ENCODE measurements at regions not wholly inside any gene's neighbourhood (a gene's known extent, or its start where the extent isn't known, plus 50 kb on each side); places are given as distances from the start of the nearest gene placed in this dataset.

DNA sequence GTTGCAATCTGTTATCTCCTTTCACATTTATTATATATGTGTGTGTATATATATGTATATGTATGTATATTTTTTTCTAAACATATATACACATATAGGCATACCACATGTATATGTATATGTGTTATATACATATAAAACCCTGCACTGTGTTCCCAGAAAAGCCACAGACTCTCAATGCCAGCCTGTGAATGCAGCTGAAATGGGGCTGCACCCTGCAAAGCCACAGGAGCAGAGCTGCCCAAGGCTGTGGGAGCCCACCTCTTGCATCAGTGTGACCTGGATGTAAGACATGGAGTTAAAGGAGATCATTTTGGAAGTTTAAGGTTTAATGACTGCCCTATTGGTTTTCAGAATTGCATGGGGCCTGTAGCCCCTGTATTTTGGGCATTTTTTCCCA is 762.3 kb upstream of the ARPP21 start:
- H3K36me3 Mint-ChIP-seq (ENCODE audit: low read depth): no peaks in the 10 kb centered on the region
- TF ChIP-seq, protein P1, sequence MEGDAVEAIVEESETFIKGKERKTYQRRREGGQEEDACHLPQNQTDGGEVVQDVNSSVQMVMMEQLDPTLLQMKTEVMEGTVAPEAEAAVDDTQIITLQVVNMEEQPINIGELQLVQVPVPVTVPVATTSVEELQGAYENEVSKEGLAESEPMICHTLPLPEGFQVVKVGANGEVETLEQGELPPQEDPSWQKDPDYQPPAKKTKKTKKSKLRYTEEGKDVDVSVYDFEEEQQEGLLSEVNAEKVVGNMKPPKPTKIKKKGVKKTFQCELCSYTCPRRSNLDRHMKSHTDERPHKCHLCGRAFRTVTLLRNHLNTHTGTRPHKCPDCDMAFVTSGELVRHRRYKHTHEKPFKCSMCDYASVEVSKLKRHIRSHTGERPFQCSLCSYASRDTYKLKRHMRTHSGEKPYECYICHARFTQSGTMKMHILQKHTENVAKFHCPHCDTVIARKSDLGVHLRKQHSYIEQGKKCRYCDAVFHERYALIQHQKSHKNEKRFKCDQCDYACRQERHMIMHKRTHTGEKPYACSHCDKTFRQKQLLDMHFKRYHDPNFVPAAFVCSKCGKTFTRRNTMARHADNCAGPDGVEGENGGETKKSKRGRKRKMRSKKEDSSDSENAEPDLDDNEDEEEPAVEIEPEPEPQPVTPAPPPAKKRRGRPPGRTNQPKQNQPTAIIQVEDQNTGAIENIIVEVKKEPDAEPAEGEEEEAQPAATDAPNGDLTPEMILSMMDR (IDR thresholded peaks at IDR 0.05): no peak

DNA sequence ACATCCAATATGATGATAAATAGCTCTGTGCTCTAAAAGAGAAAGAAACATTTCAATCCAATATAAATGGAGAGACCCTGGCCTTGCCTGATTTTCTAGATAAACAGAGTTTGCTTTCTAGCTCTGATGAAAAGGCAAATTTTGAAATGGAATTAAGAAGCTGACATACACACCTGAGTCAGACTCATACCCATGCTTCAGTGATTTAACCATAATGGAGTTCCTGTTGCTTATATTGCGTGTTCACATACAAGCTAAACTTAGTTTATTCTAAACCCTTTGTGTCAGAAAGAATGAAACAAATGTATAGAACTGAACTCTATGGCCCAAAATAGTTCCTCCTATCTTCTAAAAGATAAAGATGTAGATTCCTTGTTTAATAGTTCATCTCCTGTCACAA is 760.8 kb upstream of the ARPP21 start:
- Mint-ChIP-seq H3K9me3 (no peaks in the 10 kb centered on the region), H3K4me1 (no peaks in the 10 kb centered on the region), H3K4me3 (no peak overlapping the region), H3K27ac (no peak overlapping the region), H3K36me3 (ENCODE audit: low read depth) (no peaks in the 10 kb centered on the region), H3K27me3 (no peaks in the 10 kb centered on the region)
- TF ChIP-seq, protein P1 (IDR thresholded peaks at IDR 0.05): no peak
- intact Hi-C loops (cut with micrococcal nuclease): no loop called here
- DNase-seq (no peak), ATAC-seq (ENCODE audit: low read depth) (no peak)
- POLR2A ChIA-PET: no interaction called here
- CTCF ChIA-PET: no interaction called here

More for the DNA sequence above, 762.3 kb upstream of the ARPP21 start:
- CTCF ChIA-PET: no interaction called here
- intact Hi-C loops (cut with micrococcal nuclease): no loop called here
- Mint-ChIP-seq H3K27ac (no peak overlapping the region), H3K27me3 (no peaks in the 10 kb centered on the region), H3K4me1 (no peaks in the 10 kb centered on the region), H3K4me3 (no peak overlapping the region), H3K9me3 (no peaks in the 10 kb centered on the region)
- POLR2A ChIA-PET: no interaction called here
- no peak for ATAC-seq (ENCODE audit: low read depth)
- no peak for DNase-seq

DNA sequence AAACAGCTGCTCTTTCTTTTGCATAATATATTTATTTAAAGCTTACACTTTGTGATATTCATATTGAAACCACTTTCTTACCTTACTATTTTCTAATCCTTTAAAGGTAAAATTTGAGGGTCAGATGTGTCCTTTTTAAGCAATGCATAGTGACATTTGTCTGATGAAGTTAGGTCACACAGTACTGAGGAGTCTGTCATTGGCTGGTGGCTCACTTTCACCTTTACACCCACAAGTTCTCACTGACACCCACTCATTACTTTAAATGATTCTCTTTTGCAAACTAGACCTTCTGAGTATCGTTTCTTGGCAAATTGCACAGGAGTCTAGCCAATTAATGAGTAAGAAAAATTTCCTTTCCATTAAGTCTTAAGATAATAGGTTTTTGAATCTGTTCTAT is 758.3 kb upstream of the ARPP21 start:
- Mint-ChIP-seq H3K27me3 (no peaks in the 10 kb centered on the region), H3K9me3 (no peaks in the 10 kb centered on the region), H3K4me3 (no peak overlapping the region), H3K27ac (no peak overlapping the region), H3K4me1 (no peaks in the 10 kb centered on the region), H3K36me3 (ENCODE audit: low read depth) (no peaks in the 10 kb centered on the region)
- CTCF ChIA-PET: no interaction called here
- TF ChIP-seq, protein P1 (IDR thresholded peaks at IDR 0.05): no peak
- no peak for ATAC-seq (ENCODE audit: low read depth)
- no peak for DNase-seq
- intact Hi-C loops (cut with micrococcal nuclease): loop anchor here (10.0 kb wide), 1 partner anchor 1024 kb away; no protein-coding TSS in a partner anchor
- POLR2A ChIA-PET: no interaction called here

DNA sequence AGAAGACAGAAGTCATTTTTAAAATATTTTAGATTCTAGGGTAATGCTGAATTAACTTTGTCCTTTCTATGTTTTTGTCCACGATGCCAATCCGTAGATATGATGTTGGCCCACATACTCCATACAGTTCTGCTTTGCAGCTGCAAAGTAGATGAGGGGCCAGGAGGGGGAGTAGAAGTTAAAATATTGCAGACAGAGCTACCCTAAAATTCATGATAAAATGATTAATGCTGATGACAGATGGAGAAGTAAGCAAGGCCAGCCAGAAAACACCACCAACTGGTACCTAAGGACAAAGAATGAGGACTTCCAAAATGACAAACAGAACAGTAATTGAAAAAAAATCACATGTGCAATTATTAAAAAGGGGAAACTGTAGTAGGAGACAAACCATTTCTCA is 756.6 kb upstream of the ARPP21 start:
- ATAC-seq (ENCODE audit: low read depth) (no peak), DNase-seq (no peak)
- CTCF ChIA-PET: no interaction called here
- TF ChIP-seq, protein P1 (IDR thresholded peaks at IDR 0.05): no peak
- POLR2A ChIA-PET: no interaction called here
- Mint-ChIP-seq H3K4me1 (no peaks in the 10 kb centered on the region), H3K9me3 (no peaks in the 10 kb centered on the region), H3K4me3 (no peak overlapping the region), H3K27me3 (no peaks in the 10 kb centered on the region), H3K36me3 (ENCODE audit: low read depth) (no peaks in the 10 kb centered on the region), H3K27ac (no peak overlapping the region)
- intact Hi-C loops (cut with micrococcal nuclease): loop anchor here (10.0 kb wide), 1 partner anchor 1022 kb away; no protein-coding TSS in a partner anchor

DNA sequence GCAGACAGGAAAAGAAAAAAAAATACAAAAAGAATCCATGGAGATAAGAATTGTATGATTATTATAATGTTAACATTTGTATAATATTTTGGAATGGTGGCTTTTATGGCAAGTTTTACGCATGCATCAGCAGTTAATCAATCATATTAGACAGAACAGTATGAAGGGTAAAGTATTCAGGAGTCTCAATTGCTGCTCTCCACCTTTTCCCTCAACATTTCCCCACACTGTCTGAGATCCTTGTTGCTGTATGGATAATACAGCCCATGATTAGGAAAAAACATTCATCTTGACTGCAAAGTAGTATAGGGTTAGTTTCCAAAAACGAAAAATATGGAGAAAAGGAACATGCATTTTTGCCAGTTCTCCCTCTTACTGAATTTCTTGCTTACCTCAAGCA is 755.3 kb upstream of the ARPP21 start:
- ChIA-PET POLR2A (no interaction called here), CTCF (no interaction called here)
- Mint-ChIP-seq H3K4me1 (no peaks in the 10 kb centered on the region), H3K9me3 (no peaks in the 10 kb centered on the region), H3K36me3 (ENCODE audit: low read depth) (no peaks in the 10 kb centered on the region), H3K4me3 (no peak overlapping the region), H3K27me3 (no peaks in the 10 kb centered on the region), H3K27ac (no peak overlapping the region)
- intact Hi-C loops (cut with micrococcal nuclease): loop anchor here (10.0 kb wide), 1 partner anchor 1021 kb away; no protein-coding TSS in a partner anchor
- ATAC-seq (ENCODE audit: low read depth) (no peak), DNase-seq (no peak)
- TF ChIP-seq, protein P1 (IDR thresholded peaks at IDR 0.05): no peak

Data from activated B cell treated with CpG ODN at 0.5 μM for 24 hours (primary cell).